Gastroesophageal sphincter (tissue), 3 donors: ENCODE measurements at regions not wholly inside any gene's neighbourhood (a gene's known extent, or its start where the extent isn't known, plus 50 kb on each side); places are given as distances from the start of the nearest gene placed in this dataset.

Experiments
- CTCF ChIP-seq, 4 experiments: fragments of 200-600 bp in 2 of 4; fragments of 450-650 bp in 2 of 4; sonication (generic) in 1 of 4; IDR thresholded peaks; one replicate each; pipeline ENCODE4 v1.5.1; 2017 to 2019; ENCODE audit warnings: antibody characterized with exemption in 4 of 4, mild to moderate bottlenecking in 2 of 4, moderate library complexity in 2 of 4
- EP300 ChIP-seq: sonication (generic); formaldehyde crosslinking; IDR thresholded peaks from one replicate; pipeline ENCODE4 v1.6.1; 2017; ENCODE audit warnings: antibody characterized with exemption, mild to moderate bottlenecking
- POLR2A ChIP-seq, 2 donors: fragments of 450-650 bp; IDR thresholded peaks; one replicate each; pipeline ENCODE4 v1.6.1; 2017; ENCODE audit warnings: antibody characterized with exemption in 2 of 2, mild to moderate bottlenecking in 2 of 2, moderate library complexity in 1 of 2

DNA sequence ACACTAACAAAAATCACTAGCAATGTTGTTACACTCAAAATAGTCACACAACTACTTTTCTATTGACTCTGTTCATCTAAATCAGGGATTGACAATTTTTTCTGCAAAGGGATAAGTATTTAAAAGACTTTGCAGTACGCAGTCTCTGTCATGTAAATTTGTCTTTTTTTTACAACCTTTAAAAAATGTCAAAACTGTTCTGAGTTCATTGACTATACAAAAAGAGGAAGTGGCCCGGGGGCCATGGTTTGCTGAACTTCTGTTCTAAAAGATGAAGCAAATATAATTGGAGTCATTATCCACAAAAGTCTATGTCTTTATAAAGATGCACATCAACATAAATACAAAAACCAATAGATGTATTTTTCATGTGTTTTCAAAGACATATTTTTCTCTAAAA, 1310.3 kb downstream of the RPA4 start:
- TF ChIP-seq CTCF (IDR thresholded peaks at IDR 0.05) (no peak), POLR2A (IDR thresholded peaks at IDR 0.05) (no peak), EP300 (no peak)
